GM19238 (cell line): ENCODE measurements at regions not wholly inside any gene's neighbourhood (a gene's known extent, or its start where the extent isn't known, plus 50 kb on each side); places are given as distances from the start of the nearest gene placed in this dataset.

Experiments
- DNase-seq: peaks from one replicate; pipeline ENCODE4 v3.0.0; 2011; ENCODE audit warnings: low spot score; ENCODE audit not compliant: insufficient read length

- no peak for DNase-seq
Observed at GRCh38 chr5:117255211-117256027, 680.8 kb upstream of the SEMA6A start.

DNA sequence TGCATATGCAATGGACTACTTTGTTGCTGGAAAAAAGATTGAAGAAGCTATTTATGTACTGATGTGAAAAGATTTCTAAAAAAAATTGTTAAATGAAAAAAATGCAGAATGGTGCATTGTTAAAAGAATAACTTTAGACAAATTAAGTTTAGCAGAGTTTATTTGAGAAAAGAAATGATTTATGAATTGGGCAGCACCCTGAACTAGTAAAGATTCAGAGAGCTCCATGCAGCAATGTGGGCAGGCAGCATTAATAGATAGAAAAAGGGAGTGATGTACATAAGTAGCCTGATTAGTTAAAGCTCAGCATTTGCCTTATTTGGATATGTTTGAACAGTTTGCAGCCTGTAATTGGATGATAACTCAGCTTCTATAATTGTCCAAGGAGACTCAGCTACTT is 677.9 kb upstream of the SEMA6A start:
- DNase-seq, result no peak

DNA sequence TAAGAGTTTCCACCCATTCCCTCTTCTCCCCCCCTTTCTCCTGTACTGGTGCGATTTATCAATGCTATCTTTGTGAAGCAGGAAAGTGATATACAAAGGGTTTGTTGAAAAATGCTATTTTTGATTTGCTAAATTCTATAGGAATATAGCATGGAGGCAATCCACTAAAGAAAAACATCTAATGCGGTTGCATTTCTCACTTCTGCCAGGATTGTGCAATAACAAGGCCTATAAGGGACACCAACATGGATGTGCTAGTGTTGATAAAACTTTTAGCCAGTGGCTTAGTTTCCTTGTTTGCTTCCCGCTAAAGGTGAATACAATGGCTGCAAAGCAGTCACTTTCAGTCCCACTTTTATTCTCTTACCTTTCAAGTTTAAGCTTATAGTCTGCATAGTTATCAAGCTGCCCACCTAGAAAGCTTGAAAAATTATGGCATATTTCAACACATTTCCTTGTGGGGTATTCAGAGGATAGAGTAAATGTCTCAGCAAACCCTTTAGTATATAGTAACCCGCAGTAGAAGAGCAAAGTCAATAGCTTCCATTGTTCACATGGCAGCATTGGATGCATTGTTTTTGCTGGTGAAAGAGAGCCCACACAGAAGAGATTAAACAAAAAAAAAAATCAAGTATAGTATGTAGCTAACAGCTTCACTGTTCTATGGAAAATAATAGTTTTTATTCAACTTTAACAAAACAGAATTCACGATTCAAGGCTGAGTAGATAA is 674.6 kb upstream of the SEMA6A start:
- no peak for DNase-seq

DNA sequence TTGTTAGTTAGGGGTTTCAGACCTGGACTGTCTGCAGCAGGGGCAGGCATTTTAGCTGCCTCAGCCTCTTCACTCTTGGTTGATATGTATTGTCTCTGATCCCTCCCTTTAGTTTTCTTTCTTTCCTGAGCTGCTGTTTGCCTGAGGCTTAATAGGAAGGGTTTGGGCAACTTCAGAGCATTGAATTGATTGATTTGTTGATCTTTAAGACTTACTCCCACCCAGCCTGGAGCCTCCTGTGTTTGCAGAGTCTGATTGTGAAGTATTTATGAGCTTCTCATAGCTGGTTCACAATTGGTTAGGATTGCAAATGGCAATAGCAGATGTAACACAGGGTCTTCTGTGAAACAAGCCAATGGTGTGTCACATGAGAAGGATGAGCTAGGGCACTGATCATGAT is 671.8 kb upstream of the SEMA6A start:
- DNase-seq, result no peak

DNA sequence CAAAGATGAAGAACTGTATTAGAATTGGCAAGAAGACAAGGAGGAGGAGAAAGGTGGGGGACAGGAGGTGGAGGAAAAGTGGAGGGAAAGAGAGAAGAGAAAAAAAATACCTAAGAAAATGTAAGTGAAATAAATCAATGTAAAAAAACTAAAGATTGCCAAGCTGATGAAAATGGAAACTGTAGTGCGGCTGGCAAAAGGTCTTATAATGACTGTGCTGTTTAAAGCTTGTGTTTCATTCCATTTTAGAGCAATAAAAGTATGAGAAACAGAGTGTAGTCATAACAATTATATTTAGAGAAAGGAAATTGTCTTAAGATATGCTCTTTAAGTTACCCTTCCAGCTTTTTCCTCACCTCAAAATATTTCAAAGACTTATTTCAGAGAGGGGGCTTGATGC is 670.5 kb upstream of the SEMA6A start:
- no peak for DNase-seq

GRCh38 chr5:117242028-117242427 is 667.4 kb upstream of the SEMA6A start:
- DNase-seq, result no peak

DNA sequence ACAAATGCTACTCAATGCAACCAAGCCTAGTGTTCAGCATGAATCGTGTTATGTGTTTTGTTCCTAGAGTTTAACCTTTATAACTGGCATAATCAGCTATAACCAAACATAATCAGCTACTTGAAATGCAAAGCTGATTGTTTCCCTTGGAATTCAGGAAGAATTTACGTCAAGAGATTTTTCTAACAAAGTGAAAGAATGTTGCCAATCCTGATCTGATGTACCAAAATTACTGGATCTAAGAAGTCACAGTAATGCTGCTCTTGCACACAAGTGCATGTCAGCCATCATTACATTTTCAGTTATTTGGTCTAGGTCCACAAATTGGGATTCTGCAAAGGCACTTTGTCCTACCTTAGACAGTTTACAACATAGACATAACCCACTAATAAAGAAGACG is 662.3 kb upstream of the SEMA6A start:
- no peak for DNase-seq

DNA sequence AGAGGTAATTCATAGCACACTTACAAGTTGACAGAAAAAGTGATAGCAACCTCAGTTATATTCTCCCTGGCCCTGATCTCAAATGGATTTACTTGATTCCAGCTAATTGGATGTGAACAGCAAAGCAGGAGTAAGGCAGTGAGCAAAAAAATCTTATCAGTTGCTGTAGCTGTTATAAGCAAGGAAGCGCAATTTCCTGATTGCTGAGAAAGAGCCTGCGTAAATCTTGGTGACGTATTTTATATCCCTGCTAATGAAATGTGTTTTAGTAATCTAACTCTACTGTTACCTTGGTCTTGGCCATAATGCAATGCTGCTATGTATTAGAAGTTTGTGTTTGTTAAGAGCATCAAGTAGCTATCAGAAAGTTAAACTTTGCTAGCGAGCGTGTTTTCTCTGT is 661.2 kb upstream of the SEMA6A start:
- no peak for DNase-seq

GRCh38 chr5:117230375-117230774 is 655.8 kb upstream of the SEMA6A start:
- no peak for DNase-seq

DNA sequence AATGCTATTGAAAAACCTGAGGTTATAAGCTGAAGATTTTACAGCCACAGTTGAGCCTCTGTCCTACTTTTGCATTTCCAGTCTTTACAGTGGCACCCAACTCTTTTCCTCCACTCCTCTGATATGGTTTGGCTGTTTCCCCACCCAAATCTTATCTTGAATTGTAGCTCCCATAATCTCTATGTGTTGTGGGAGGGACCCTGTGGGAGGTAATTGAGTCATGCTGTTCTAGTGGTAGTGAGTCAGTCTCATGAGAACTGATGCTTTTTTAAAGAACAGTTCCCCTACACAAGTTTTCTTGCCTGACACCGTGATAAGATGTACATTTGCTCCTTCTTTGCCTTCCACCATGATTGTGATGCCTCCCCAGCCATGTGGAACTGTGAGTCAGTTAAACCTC is 646.1 kb upstream of the SEMA6A start:
- no peak for DNase-seq

DNA sequence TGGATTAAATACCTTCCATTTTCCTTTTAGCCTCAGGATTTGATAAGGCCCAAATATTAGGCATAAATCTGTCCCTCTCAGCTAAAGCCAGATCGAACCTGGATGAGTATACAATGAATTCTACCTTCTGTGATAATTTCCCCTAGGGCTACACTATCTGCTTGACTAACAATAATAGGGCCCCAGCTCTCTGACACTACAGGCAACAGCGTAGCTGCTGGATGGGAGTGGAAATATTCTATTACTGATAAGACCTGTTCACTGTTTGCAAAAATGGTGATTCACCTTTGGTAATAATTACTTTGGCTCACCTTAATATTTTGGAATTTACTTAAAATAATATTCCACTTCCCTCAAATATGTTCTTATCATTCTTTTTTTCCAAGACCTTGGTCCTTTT is 644.2 kb upstream of the SEMA6A start:
- no peak for DNase-seq

DNA sequence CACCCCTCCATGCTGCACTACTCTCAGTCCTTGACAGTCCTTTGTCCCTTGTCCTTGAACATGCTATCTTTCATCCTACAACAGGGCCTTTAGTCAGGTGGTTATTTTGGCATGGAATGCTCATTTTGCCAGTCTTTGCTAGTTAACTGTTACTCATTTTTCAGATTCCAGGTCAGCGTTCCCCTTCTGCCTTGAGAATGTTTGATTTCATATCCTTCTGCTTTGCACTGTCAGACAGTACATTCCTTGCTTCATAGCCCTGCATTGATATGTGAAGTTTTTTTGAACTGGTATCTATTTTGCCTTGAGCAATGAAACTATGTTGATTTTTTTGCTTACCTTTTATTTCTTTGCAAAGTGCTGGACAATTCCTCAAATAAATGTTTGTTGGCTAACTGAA is 638.2 kb upstream of the SEMA6A start:
- no peak for DNase-seq

DNA sequence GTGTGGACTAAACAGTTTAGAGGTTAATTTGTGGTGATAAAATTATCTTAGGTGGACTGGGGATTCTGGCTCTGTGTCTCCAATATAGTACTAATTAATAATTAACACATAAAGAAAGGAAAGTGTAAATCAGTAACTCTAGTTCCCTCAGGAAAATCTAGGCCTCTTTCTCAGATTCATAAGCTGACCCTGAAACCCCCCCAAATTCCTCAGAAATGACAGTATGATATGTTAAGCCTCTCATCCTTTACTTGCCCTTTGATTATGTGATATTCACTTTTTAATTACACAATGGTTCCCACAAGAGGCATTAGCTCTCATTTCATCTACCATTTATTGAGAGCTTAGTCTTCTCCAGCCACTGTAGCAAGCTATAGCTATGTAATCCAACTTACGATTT is 636.2 kb upstream of the SEMA6A start:
- DNase-seq, result no peak

- DNase-seq, result no peak
Observed at GRCh38 chr5:117209479-117209878, 634.9 kb upstream of the SEMA6A start.

DNA sequence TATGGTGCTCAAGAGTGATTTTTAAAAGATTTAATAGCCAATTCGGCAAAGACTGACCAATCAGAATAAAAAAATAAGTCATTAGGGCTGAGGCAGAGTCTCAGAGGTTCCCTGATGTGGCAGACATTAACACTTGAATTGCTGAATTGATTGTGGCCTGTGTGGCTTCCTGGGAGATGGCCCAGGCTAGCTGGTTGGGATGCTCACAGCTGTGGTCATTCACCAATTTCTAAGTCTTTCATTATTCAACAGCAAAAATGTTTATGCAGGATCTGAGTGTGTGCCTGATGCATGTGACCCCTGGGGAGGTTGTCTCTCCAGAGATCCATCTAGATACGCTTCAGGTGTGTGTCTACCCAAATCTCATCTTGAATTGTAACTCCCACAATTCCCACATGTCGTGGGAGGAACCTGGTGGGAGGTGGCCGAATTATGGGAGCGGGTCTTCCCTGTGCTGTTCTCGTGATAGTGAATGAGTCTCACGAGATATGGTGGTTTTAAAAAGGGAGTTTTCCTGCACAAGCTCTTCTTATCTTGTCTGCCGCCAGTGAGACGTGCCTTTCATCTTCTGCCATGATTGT is 632.6 kb upstream of the SEMA6A start:
- no peak for DNase-seq

DNA sequence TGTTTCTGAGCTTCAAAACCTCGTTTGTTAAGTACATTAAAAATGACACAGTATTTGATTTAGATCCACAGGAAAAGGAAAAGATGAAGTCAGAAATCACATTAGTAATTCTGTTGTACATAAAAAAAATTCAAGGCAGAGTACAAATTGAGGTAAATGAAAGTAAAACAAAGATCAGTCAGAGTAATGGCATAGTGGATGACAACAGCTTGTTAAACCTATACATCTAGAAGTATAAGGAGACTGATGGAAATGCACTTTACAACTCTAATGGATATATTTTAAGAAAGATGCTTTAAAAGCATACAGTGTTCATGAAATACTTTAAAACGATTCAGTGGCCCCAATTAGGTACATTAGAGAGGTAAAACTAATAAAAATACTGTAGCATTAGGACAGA is 631.3 kb upstream of the SEMA6A start:
- DNase-seq, result no peak

GRCh38 chr5:117204926-117205869 is 630.6 kb upstream of the SEMA6A start:
- DNase-seq, result no peak

GRCh38 chr5:117204404-117204803 is 629.8 kb upstream of the SEMA6A start:
- DNase-seq, result no peak

DNA sequence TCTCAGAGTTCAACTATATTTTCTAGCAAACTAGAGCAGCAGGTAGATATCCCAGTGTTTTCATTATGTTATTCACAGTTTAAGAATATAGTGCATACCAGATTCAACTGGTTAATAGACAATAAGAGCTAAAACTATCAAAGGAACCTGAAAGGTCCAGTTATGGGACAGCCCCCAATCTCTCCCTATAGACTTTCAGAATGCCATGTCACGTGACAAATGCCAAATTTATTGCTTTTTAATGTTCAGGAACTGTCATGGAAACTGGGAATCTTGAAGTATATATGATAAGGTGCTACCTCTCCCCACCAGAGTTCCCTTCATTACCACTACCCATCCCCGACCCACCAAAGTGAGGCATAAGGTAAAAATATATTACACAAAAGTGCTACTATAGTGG is 629.0 kb upstream of the SEMA6A start:
- no peak for DNase-seq

DNA sequence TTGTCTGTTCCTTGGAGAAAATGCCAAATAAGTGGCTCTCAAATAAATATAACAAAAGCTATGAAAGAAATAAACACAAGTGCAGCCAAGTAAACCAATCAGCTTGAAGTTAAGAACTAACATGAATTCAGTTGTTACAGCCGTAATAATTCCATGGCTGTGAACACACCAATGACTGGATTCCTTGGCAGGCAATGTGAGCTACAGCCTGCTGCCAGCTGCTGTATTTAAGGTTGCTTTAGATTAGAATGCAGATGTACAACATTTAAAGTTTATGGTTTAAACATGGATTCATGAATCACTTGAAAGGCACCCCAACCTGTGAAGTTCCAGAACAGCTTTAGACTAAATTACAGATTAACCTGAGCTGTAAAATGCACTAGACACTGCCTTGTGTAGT is 626.4 kb upstream of the SEMA6A start:
- DNase-seq, result no peak

DNA sequence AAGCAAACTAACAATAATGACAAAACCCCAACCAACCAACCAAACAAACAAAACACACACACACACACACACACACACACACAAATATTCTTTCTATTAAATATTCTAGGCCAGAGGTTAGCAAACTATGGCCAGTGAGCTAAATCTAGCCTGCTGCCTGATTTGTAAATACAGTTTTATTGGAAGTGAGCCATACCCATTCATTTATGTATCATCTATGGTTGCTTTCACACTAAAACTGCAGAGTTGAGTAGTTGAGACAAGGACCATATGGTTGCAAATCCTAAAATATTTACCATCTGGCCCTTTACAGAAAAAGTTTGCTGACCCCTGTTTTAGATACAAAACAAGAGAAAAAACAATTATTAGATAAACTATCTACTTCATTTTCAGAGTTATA is 620.5 kb upstream of the SEMA6A start:
- DNase-seq, result no peak

DNA sequence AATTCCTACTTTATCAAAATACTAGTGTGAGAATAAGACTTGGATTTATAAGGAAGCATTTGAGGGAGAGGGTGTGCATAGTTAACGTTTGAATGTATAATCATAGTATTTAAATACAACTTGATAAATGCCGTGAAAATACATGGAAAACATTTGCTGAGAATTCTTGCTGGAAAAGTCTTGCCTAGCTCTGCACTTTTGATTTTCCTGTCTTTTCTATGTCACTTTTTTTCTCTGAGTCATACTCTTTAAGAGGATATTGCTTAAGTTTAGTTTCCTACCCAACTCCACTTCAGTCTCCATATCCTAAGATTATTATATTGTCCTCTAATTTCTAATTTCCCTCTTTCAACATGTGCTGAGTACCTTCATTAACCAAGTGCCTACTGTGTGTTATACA is 616.6 kb upstream of the SEMA6A start:
- no peak for DNase-seq
